HG03521 (cell line): ENCODE measurements at regions not wholly inside any gene's neighbourhood (a gene's known extent, or its start where the extent isn't known, plus 50 kb on each side); places are given as distances from the start of the nearest gene placed in this dataset.

ENCODE experiments used
- ATAC-seq: cut with Tn5 transposase; IDR thresholded peaks from one replicate; pipeline ENCODE4 v1.9.1; 2021; ENCODE audit warnings: mild to moderate bottlenecking, moderate library complexity; ENCODE audit not compliant: unreplicated experiment

DNA sequence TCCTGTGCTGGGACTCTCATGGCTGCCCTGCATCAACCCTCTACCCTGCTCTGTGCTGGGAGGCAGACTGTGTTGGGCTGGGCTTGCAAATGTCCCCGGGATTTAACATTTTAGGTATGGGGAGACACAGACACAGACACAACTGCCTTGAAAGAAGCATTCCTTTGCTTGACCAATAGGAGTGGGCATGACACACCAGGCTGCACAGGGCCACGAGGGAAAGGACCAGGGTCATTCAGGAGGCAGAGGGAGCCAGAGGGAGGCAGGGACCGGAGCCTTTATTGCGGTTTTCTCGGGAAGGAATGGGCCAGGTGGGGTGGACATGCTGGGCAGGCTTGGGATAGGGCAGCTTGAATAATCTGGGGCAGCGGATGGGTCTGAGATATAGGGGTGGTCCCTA lies 238.7 kb upstream of the COPS8 start:
- ATAC-seq: no peak

DNA sequence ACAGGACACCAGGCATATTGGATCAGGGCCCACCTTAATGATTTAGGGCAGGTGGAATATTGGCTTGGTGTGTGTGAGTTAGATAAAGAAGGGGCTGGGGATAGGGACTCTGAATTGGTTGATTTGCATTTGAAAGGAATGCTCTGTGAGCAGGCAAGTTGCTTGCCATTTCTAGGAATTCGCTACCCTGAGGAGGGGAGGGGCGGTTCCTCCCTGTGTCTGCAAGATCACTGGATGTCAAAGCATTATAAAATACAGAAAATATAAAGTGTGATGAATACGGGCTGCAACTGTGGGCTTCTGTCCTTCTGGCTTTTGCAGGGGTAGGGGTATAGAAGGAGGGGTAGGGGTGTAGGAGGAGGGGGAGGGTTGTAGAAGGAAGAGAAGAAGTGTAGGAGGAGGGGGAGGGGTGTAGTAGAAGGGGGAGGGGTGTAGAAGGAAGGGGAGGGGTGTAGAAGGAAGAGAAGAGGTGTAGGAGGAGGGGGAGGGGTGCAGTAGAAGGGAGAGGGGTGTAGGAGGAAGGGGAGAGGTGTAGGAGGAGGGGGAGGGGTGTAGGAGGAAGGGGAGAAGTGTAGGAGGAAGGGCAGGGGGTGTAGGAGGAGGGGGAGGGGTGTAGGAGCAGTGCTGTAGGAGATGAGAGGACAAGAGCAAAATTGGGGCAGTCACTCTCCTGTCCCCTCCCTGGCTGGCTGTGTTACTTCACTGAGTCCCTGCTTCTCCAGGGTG lies 238.0 kb upstream of the COPS8 start:
- no peak for ATAC-seq

DNA sequence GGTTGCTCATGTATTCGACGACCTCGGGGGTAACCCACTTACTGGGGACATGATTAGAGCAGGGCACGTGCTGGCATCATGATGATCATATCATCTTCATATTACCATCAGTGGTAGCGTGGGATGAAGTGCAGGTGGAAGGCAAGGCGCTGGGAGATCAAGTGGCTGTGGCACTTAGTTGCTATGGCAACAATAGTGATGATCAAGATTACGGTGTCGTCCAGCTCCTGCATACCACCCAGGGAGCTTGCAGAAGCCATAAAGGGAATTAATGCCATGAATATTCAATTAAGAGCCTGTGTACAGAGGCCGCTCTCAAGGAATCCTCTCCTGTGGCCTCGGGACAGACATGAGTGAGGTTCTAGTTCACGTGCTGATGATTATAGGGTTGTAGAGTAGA lies 237.2 kb upstream of the COPS8 start:
- no peak for ATAC-seq

DNA sequence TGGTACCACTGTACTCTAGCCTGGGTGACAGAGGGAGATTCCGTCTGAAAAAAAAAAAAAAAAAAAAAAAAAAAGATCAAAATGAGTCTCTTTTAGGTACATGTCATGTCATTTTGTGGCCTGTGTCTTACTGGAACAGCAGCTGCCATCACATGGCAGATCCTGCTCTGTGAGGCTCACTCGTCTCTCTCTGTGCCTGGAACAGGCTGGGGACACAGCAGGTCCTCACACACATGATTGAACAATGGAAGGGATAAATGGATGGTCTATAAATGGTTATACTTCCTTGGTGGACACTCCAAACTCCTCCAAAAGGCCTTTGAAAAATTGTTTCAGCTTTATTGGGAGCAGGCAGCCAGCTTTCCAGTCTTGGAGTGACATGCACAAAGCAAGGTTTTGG lies 236.2 kb upstream of the COPS8 start:
- no peak for ATAC-seq

DNA sequence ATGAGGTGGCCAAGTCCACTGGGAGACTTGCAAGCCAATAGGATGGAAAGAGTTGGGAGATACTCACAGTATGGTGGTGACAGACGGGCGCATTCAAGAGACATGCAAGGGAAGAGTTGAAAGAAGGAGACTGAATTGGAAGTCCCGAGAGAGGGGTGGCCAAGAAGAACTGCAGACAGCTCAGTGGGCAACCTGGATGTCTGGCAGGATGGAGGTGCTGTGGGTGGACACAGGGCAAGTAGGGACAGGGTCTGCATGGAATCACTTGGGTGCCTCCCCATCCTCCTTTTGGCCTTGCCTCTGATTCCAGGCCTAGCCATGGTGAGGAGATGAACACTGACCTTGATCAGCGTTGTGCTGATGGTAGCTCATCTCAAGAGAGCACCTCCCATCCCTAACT lies 235.7 kb upstream of the COPS8 start:
- ATAC-seq: no peak

DNA sequence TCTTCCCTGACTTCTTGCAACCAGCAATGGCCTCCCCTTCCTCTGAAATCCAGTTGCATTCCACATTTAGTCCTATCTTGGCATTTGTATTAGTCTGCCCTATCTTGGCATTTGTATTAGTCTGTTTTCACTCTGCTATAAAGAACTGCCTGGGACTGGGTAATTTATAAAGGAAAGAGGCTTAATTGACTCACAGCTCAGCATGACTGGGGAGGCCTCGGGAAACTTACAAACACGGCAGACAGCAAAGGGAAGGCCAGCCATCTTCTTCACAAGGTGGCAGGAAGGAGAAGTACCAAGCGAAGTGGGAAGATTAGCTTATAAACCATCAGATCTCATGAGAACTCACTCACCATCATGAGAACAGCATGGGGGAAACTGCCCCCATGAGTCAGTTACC lies 234.5 kb upstream of the COPS8 start:
- ATAC-seq: no peak

DNA sequence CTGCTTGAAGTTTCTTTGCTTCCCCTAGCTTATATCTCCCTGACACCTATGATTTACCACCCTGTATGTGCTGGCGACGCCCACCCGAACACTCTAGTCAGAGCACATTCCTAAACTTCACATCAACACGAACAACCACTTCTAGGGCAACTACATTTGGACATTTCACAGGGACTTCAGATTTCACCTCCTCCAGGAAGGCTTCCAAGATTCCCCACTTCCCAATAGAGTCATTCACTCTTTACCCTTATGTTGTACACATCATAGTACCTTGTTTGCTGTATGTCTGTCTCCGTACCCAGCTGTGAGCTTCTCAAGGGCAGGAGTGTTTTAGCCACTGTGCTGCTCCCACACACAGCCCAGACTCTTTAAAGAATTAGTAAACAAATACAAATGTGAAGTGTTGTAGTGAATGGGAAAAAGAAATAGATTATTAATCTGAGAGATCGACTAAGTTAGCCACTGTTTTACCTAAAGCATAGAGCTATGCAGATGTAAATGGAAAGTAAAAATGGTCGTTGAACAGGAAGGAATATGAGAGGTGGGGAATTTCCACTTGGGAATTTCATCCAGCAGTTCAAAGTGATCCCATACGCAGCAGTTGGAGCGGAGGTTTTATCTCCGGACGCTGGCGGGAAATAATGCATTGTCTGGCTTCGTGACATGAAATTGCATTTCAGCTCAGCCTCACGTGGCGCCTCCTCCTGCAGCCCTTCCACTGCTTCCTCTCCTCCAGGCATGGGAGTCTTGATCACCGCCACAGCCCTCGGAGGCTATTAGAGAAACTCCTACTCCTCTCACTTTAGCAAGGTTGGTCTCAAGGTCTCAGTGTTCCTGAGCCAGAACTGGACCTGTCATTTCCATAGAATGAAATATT lies 233.4 kb upstream of the COPS8 start:
- no peak for ATAC-seq

DNA sequence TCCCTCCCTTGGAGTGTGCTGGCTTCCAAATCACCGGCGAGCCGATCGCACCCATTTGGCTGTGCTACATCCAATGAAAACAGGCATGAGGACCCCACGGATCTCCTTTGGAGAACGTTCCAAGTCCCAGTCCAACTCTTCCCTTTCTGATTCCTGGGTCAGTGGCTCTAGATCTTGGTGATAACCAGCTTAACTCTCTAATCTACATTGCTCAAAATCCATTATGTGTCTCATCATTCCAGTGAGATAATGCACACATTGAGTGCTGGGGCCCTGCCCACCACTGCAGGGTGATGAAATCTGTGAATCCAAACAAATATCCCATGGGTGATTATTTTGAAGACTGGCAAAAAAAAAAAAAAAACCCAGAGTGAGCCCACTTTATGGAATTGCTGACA lies 232.7 kb upstream of the COPS8 start:
- ATAC-seq: no peak

DNA sequence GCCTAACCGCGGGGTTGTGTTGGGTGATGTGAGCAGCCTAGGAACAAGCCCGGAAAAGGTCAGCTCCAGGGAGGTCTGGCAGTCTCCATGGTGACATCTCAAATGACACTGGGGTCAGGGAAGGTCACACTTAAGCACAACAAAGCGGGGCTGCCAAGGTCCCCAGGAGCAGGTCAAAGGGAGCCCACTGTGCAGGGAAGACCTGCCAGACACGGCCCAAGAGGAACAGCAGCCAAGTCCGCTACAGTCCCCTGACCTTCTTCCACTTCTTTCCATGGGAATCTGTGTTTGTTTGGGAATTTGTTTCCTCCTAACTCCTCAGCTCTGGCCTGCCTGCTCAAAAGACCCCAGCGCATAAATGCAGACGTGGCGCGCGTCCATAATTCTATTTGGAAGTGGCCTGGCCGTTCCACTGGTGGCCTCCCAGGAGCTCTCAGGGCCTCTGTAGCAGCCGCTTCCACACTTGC lies 232.1 kb upstream of the COPS8 start:
- ATAC-seq: no peak

DNA sequence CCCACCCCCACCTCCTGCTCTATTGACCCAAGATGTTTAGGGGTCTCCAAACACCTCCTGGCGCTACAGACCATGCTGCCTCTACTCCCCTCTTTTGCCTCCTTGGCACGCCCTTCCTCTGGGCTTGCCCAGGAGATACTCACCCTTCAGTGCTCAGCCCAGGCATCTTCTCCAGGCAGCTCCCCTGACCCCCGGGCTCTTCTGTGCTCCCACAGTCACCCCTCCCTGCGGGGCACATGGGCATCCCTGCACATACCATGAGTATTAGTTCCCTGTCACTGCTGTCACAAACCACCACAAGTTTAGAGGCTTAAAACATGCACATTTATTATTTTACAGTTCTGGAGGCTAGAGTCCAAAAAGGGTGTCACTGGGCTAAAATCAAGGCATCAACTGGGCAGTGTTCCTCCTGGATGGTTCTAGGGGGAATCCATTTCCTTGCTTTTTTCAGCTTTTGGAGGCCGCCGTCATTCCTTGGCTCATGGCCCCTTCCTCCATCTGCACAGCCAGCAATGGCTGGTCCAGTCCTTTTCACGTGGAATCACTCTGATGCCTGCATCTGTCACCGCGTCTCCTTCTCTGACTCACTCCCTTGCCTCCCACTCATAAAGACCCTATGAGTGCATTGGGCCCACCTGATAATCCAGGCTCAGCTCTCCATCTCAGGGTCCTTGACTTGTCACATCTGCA lies 230.4 kb upstream of the COPS8 start:
- no peak for ATAC-seq

DNA sequence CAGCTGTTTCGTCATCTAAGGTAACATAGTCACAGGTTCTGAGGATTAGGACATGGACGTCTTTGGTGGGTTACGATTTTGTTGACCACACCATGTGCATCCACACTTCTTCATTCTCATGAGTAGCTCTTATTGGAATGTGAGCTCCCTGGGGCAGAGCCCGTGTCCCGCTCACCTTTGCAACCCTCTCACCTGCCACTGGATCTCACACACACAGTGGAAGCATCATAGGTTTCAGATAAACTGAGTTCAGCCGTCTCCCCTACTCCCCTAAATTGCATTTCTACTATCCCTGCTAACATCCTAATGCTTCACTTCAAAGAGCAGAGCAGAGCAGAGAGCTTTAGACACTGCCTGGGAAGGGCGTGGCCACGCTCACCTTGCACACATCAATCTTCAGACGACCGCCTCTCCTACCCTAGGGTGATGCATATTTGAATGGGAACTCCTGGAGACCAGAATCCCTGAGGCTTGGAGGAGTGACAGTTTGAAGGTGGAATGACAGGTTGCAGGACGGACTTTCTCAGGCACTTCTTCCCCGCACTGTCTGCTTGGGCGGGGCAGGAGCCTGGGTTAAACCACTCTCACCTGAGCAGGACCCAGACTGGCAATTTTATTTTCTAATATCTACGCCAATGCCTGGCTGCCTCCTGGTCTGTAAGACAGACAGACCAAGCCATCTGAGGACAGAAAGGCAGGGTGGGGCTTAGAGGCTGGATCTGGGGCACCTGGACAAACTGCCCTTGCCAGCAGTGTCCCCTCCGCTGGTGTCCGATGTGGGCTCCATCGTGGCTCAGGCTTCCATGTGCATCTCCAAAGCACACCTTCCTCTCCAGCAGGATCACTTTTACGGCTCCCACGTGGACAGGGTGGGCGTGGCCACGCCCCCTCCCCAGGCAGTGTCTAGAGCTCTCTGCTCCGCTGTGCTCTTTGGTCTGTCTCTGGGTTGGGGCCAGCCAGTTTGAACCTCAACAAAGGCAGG lies 229.5 kb upstream of the COPS8 start:
- no peak for ATAC-seq

DNA sequence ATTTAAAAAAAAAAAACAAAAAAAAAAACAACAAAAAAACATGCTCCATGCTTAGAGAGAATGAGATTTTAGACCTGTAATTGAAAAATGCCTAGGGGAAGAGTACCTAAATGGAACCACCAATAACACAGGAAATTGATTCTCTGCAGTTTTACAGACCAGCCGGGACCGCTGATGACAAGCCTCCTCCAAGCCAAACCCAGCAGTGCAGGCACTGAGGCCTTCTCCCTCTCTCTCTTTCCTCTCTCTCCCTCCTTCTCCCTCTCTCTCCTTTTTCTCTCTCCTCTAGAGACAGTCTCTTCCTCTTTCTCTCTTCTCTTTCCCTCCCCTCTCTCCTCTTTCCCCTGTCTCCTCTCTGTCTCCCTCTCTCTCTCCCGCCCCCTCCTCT lies 228.8 kb upstream of the COPS8 start:
- no peak for ATAC-seq

DNA sequence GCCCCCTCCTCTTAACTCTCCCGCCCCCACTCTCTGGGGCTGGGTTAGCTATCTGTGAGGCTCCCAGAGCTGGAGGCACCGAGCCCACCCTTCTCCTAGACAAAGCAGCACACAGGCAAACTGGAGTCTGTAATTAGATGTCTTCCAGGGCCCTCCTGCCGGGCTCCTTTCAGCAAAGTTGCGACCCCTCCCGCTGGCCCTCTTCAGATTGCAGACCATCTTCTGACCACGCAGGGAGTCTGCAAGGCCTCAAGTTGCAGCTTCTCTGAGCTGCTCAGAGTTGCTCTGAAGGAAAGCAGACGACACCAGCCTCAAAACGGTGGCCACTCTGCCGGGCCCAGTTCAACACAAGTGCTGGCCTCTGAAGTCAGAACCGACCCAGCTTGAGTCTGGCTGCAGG lies 228.4 kb upstream of the COPS8 start:
- no peak for ATAC-seq

DNA sequence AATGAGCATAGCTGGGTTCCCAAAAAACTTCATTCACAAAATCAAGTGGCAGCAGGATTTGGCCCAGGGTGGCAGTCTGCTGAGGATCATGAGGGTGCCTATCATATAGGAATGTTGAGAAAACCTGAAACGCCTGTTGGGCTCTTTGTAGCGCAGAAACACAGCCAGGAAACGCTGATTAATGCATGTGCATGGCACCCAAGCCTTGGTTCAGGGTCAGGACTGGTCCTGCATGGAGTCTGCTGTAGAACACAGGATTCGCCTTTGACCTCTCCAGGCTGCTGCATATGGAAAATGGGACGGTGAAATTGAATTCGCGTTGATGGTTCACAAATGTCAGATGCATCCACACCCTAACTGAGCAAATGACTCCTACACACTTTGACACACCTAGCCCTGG lies 227.9 kb upstream of the COPS8 start:
- no peak for ATAC-seq

DNA sequence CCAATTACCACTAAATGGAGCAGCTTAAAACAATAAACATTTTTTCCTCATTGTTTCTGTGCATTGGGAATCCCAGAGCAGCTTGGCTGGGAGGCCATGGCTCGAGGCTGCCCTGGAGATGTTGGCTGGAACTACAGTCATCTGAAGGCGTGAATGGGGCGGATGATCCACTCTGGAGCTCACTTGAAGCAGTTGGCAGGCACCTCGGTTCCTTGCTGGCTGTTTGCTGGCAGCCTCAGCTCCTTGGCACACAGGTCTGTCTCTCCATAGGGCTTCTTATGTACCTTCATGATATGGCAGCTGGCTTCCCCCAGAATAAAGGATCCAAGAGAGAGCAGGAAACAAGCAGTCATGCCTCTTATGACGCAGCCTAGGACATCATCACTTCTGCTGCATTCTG lies 227.0 kb upstream of the COPS8 start:
- ATAC-seq: no peak

DNA sequence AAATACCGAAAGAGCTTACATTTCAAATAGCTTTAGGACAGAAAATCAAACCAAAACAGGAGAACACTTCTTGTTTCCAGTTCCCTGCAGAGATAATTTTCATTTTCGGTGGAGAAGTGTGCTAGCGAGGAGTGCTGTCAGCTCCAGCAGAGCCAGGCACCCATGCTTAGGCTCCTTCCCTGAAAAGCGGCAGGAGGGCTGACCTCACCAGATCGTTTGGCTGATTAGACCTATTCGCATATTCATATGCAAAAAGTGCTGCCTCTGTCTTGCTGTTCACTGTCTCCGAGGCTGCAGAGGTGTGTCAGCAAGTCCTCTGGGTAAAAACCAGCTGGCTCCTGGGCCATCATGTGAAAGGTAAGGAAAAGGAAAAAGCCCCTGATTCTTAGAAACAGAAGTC lies 225.8 kb upstream of the COPS8 start:
- ATAC-seq: no peak

DNA sequence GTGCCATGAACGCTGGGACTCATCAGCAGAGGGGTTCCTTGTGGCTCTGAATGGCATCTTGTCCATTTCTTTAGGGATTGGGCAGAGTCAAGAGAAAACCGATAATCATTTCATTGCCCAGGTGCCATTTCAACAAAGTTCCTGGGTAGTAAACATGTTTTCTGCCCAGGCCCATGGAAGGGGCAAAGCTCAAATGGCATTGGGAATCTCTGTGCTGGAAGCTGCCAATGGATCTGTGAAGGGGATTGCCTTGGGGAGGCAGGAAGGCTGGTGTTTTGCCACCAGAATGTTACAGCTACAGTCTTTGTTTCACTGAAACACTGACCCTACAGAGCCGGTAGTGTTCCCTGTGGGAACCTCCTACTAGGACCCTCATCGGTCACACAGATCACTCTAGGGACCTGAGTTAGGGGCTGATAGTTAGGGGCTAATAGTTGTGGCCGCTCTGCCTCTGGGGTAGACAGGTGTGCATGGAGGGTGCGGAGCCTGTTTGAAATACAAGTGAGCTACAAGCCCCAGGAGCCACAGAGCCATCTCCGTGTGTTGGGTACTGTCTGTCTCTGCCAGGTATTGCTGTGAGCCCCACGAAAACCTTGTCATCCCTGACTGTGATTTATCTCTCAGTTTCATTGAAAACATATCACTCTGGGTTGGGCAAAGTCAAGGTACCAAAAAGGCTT lies 224.4 kb upstream of the COPS8 start:
- no peak for ATAC-seq

DNA sequence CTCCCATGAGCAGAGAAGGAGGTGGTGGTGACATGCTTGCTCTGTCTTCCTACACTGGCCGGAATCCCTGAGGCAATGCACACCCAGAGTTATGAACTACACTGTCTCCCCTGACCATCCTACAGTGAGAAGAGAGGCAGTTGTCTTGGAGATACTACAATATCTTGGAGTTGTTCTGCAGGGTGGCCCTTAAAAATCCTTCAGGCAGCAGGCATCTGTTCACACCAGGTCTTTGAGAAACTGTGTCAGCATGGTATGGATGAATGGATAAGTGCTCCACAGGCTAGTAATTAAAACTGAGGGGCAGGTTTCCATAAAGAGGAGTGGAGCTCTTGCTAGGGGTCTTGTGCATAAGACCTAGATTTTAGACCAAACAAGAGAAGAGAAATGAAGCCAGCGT lies 223.7 kb upstream of the COPS8 start:
- ATAC-seq: no peak

DNA sequence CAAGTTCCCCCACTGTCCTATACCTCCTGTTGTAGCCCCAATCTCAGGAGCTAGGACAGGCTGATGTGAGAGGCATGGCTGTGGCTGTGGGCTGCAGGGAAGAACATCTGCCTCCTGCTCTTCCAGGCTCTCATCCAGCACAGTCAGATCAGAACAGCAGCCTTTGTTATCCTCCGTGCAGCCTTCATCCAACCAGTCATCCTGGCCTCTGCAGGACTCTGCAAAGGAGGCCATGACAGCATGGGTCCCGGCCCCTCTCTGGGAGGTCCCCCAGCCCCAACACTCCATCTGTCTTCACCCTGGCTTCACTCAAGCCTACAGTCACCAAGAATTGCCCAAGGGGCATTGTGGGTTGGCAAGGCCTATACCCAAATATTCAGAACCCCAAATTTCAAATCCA lies 223.2 kb upstream of the COPS8 start:
- ATAC-seq: no peak
